A673 (cell line): ENCODE measurements at regions not wholly inside any gene's neighbourhood (a gene's known extent, or its start where the extent isn't known, plus 50 kb on each side); places are given as distances from the start of the nearest gene placed in this dataset.

ENCODE experiments used
- EZH2 ChIP-seq: fragments of 200-600 bp; sonication (generic); IDR thresholded peaks from 2 replicates; pipeline ENCODE4 v1.6.1; 2017; ENCODE audit warnings: borderline replicate concordance, low read depth, mild to moderate bottlenecking, mixed read lengths, antibody characterized with exemption, low read length; ENCODE audit not compliant: poor library complexity, severe bottlenecking
- TF ChIP-seq, protein P1 (sequence below): fragments of 300-800, 200-600 bp; sonication (generic); conservative IDR thresholded peaks from 2 replicates; pipeline ENCODE4 v1.5.1; 2017; ENCODE audit warnings: low read depth, mild to moderate bottlenecking, antibody characterized with exemption, low read length, moderate library complexity, mixed read lengths

GRCh38 chr4:152187693-152188092 lies 348.2 kb downstream of the FBXW7 start:
- TF ChIP-seq, protein P1, sequence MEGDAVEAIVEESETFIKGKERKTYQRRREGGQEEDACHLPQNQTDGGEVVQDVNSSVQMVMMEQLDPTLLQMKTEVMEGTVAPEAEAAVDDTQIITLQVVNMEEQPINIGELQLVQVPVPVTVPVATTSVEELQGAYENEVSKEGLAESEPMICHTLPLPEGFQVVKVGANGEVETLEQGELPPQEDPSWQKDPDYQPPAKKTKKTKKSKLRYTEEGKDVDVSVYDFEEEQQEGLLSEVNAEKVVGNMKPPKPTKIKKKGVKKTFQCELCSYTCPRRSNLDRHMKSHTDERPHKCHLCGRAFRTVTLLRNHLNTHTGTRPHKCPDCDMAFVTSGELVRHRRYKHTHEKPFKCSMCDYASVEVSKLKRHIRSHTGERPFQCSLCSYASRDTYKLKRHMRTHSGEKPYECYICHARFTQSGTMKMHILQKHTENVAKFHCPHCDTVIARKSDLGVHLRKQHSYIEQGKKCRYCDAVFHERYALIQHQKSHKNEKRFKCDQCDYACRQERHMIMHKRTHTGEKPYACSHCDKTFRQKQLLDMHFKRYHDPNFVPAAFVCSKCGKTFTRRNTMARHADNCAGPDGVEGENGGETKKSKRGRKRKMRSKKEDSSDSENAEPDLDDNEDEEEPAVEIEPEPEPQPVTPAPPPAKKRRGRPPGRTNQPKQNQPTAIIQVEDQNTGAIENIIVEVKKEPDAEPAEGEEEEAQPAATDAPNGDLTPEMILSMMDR, result no peak
- no peak for TF ChIP-seq EZH2
